B cell (primary cell): ENCODE measurements at regions not wholly inside any gene's neighbourhood (a gene's known extent, or its start where the extent isn't known, plus 50 kb on each side); places are given as distances from the start of the nearest gene placed in this dataset.

Experiments used
- ATAC-seq: fragments of 200-7000 bp; cut with Tn5 transposase; one replicate; pipeline ENCODE4 v1.10.0; 2021; ENCODE audit warnings: low read depth, mild to moderate bottlenecking, moderate number of reproducible peaks, moderate library complexity
- CTCF ChIA-PET: fragments of 350-600 bp; sonication (Branson Sonifier 250); formaldehyde crosslinking; loops from one replicate; lab custom pipeline; 2021; ENCODE audit warnings: antibody characterized with exemption, inconsistent platforms; lab: Charles Lee
- POLR2A ChIA-PET: fragments of 350-600 bp; sonication (Branson Sonifier 250); formaldehyde crosslinking; loops from one replicate; lab custom pipeline; 2021; ENCODE audit warnings: antibody characterized with exemption; lab: Charles Lee
- DNase-seq: peaks from one replicate; pipeline ENCODE4 v3.0.0; 2013
- H2AFZ ChIP-seq: 2 replicates; pipeline ENCODE4 v1.6.1; 2012; ENCODE audit warnings: mild to moderate bottlenecking, low read depth, low read length; ENCODE audit not compliant: insufficient read depth, poor library complexity, severe bottlenecking
- H3K27ac ChIP-seq, 2 donors: 1 replicate in 1 of 2; 2 replicates in 1 of 2; pipeline ENCODE4 v1.5.1; 2012 to 2013; ENCODE audit warnings: low read length in 2 of 2, mild to moderate bottlenecking in 2 of 2, moderate library complexity in 1 of 2
- H3K27me3 ChIP-seq, 4 experiments: fragments of 200-600 bp in 1 of 4; sonication (generic) in 1 of 4; replicated peaks in 1 of 4; 1 replicate in 2 of 4; 2 replicates in 2 of 4; pipeline versions ENCODE4 v1.6.1 to v1.7.0; 2013 to 2016; ENCODE audit warnings: low read length in 3 of 4, mild to moderate bottlenecking in 2 of 4, mixed read lengths in 1 of 4, moderate library complexity in 1 of 4; ENCODE audit not compliant: insufficient read depth in 4 of 4, control insufficient read depth in 3 of 4; ENCODE audit errors: control extremely low read depth in 1 of 4
- H3K36me3 ChIP-seq, 2 experiments: replicated peaks in 1 of 2; 1 replicate in 1 of 2; 2 replicates in 1 of 2; pipeline versions ENCODE4 v1.6.1 to v1.7.1; 2013; ENCODE audit warnings: low read length in 1 of 2; ENCODE audit not compliant: insufficient read depth in 2 of 2, control insufficient read depth in 1 of 2; ENCODE audit errors: control extremely low read depth in 1 of 2, extremely low read depth in 1 of 2
- H3K4me1 ChIP-seq, 2 donors: fragments of 200-600 bp in 1 of 2; sonication (generic) in 1 of 2; 1 replicate in 1 of 2; 2 replicates in 1 of 2; pipeline versions ENCODE4 v1.5.1 to v1.6.1; 2013 to 2017; ENCODE audit warnings: low read length in 2 of 2; ENCODE audit not compliant: control insufficient read depth in 2 of 2, insufficient read depth in 2 of 2
- H3K4me2 ChIP-seq: replicated peaks from 2 replicates; pipeline ENCODE3; 2012; ENCODE audit warnings: mild to moderate bottlenecking, low read depth, low read length; ENCODE audit not compliant: poor library complexity, severe bottlenecking
- H3K4me3 ChIP-seq, 5 experiments: fragments of 200-600 bp in 1 of 5; sonication (generic) in 1 of 5; 1 replicate in 3 of 5; 2 replicates in 2 of 5; pipeline versions ENCODE4 v1.5.1 to v1.7.0; 2011 to 2016; ENCODE audit warnings: low read length in 4 of 5, mild to moderate bottlenecking in 4 of 5, low read depth in 2 of 5, control low read depth in 1 of 5, moderate library complexity in 1 of 5; ENCODE audit not compliant: insufficient read depth in 1 of 5; ENCODE audit errors: control extremely low read depth in 1 of 5, extremely low read depth in 1 of 5
- H3K79me2 ChIP-seq: fragments of 200-600 bp; sonication (generic); one replicate; pipeline ENCODE4 v1.6.0; 2016; ENCODE audit warnings: low read length; ENCODE audit not compliant: control insufficient read depth, insufficient read depth
- H3K9ac ChIP-seq: fragments of 200-600 bp; sonication (generic); 2 replicates; pipeline ENCODE4 v1.6.1; 2017; ENCODE audit warnings: mild to moderate bottlenecking, low read length, moderate library complexity
- H3K9me3 ChIP-seq, 3 donors: one replicate each; pipeline versions ENCODE4 v1.6.1 to v1.7.1; 2013; ENCODE audit warnings: low read length in 2 of 3; ENCODE audit not compliant: control insufficient read depth in 2 of 3, insufficient read depth in 1 of 3; ENCODE audit errors: control extremely low read depth in 1 of 3
- H4K20me1 ChIP-seq: 2 replicates; pipeline ENCODE4 v1.6.0; 2012; ENCODE audit warnings: mild to moderate bottlenecking, low read length; ENCODE audit not compliant: insufficient read depth, control insufficient read depth, poor library complexity, severe bottlenecking
- H3K27ac Mint-ChIP-seq: one replicate; pipeline ENCODE4 v1.8.0; 2021; ENCODE audit warnings: mixed read lengths
- H3K27me3 Mint-ChIP-seq: one replicate; pipeline ENCODE4 v1.8.0; 2021; ENCODE audit warnings: mixed read lengths
- H3K4me1 Mint-ChIP-seq: one replicate; pipeline ENCODE4 v1.8.0; 2021; ENCODE audit warnings: mixed read lengths
- H3K4me3 Mint-ChIP-seq: one replicate; pipeline ENCODE4 v1.8.0; 2021; ENCODE audit warnings: mixed read lengths
- H3K9me3 Mint-ChIP-seq: one replicate; pipeline ENCODE4 v1.8.0; 2022; ENCODE audit warnings: mixed read lengths; ENCODE audit not compliant: insufficient read depth
- CTCF ChIP-seq: fragments of 200-600 bp; IDR thresholded peaks from one replicate; pipeline ENCODE4 v1.8.0; 2022; ENCODE audit warnings: antibody characterized with exemption, mild to moderate bottlenecking
- EZH2 ChIP-seq: IDR thresholded peaks from 2 replicates; pipeline ENCODE4 v1.6.1; 2012; ENCODE audit warnings: borderline replicate concordance, low read depth, mild to moderate bottlenecking, moderate library complexity, low read length; ENCODE audit not compliant: insufficient read depth, poor library complexity, severe bottlenecking
- WGBS: methylation state at CpG from one replicate; pipeline ENCODE4 v1.1.5; 2013; ENCODE audit warnings: missing lambda C conversion rate; ENCODE audit not compliant: insufficient coverage; 5-methylcytosine and 5-hydroxymethylcytosine counted together
- intact Hi-C: fragments of 100-400 bp; cut with micrococcal nuclease; formaldehyde crosslinking; loops from one replicate; pipeline ENCODE4 v1.10.0; 2022

GRCh38 chr14:38629412-38629811 is 373.5 kb upstream of the CLEC14A start:
- Histone ChIP-seq H3K9ac (no peak overlapping the region), H2AFZ (no peak overlapping the region), H3K79me2 (no peaks in the 10 kb centered on the region), H4K20me1 (no peaks in the 10 kb centered on the region), H3K27ac (no peak overlapping the region), H3K4me2 (no peak overlapping the region), H3K36me3 (no peaks in the 10 kb centered on the region), H3K27me3 (no peaks in the 10 kb centered on the region), H3K4me3 (no peak overlapping the region), H3K4me1 (no peaks in the 10 kb centered on the region), H3K9me3 (peaks cover 0 to 18% (median 5%) of the 10 kb centered on the region in 3 donors)
- CTCF ChIA-PET, result no interaction called here
- POLR2A ChIA-PET, result no interaction called here
- intact Hi-C loops, result no loop called here
- 86% methylated on average over 1 of the region's 3 CpGs for WGBS
- ATAC-seq (no peak), DNase-seq (no peak)
- no peak for TF ChIP-seq EZH2
- TF ChIP-seq CTCF, result no peak
- no peaks in the 10 kb centered on the region for H3K27me3 Mint-ChIP-seq
- no peak overlapping the region for H3K27ac Mint-ChIP-seq
- H3K4me1 Mint-ChIP-seq, result no peaks in the 10 kb centered on the region
- no peak overlapping the region for H3K4me3 Mint-ChIP-seq
- no peaks in the 10 kb centered on the region for H3K9me3 Mint-ChIP-seq

- POLR2A ChIA-PET, result no interaction called here
- TF ChIP-seq EZH2 (no peak), CTCF (no peak)
- CTCF ChIA-PET, result no interaction called here
- Histone ChIP-seq H3K9me3 (peaks cover 0 to 18% (median 5%) of the 10 kb centered on the region in 3 donors), H3K27ac (no peak overlapping the region), H4K20me1 (no peaks in the 10 kb centered on the region), H3K4me1 (no peaks in the 10 kb centered on the region), H3K4me2 (no peak overlapping the region), H3K4me3 (no peak overlapping the region), H3K9ac (no peak overlapping the region), H2AFZ (no peak overlapping the region), H3K36me3 (no peaks in the 10 kb centered on the region), H3K27me3 (no peaks in the 10 kb centered on the region), H3K79me2 (no peaks in the 10 kb centered on the region)
- WGBS, result 79% methylated on average over 2 of the region's 2 CpGs
- no peaks in the 10 kb centered on the region for H3K27me3 Mint-ChIP-seq
- DNase-seq (no peak), ATAC-seq (no peak)
- no peak overlapping the region for H3K27ac Mint-ChIP-seq
- intact Hi-C loops, result no loop called here
- H3K9me3 Mint-ChIP-seq, result no peaks in the 10 kb centered on the region
- H3K4me1 Mint-ChIP-seq, result no peaks in the 10 kb centered on the region
- no peak overlapping the region for H3K4me3 Mint-ChIP-seq
Observed at GRCh38 chr14:38627163-38627562, 371.3 kb upstream of the CLEC14A start.
